Upper lobe of right lung (tissue), 1 donor: ENCODE measurements at regions not wholly inside any gene's neighbourhood (a gene's known extent, or its start where the extent isn't known, plus 50 kb on each side); places are given as distances from the start of the nearest gene placed in this dataset.

Experiments
- ATAC-seq: fragments of 200-7000 bp; cut with Tn5 transposase; one replicate; pipeline ENCODE4 v1.9.1; 2020; ENCODE audit warnings: mild to moderate bottlenecking, moderate library complexity
- DNase-seq: peaks from one replicate; pipeline ENCODE4 v3.0.0-alpha.2; 2020
- H3K27ac ChIP-seq: fragments of 200-600 bp; one replicate; pipeline ENCODE4 v1.8.0; 2022
- H3K27me3 ChIP-seq: fragments of 200-600 bp; one replicate; pipeline ENCODE4 v1.8.0; 2022; ENCODE audit warnings: mild to moderate bottlenecking
- H3K36me3 ChIP-seq: fragments of 200-600 bp; one replicate; pipeline ENCODE4 v1.8.0; 2022
- H3K4me1 ChIP-seq: fragments of 200-600 bp; one replicate; pipeline ENCODE4 v1.8.0; 2022
- H3K4me3 ChIP-seq: fragments of 200-600 bp; one replicate; pipeline ENCODE4 v1.8.0; 2022; ENCODE audit warnings: mild to moderate bottlenecking
- H3K9me3 ChIP-seq: fragments of 200-600 bp; one replicate; pipeline ENCODE4 v1.8.0; 2022
- CTCF ChIP-seq: fragments of 200-600 bp; IDR thresholded peaks from one replicate; pipeline ENCODE4 v1.8.0; 2022; ENCODE audit warnings: antibody characterized with exemption
- intact Hi-C: fragments of 100-400 bp; cut with DNase I; formaldehyde crosslinking; loops from one replicate; pipeline ENCODE4 v1.11.0; 2022
- donor health status: DM: no; HTN: yes; CAD: no; lungs with severe emphysema.

- Histone ChIP-seq H3K27ac (no peak overlapping the region), H3K4me3 (no peak overlapping the region), H3K4me1 (no peaks in the 10 kb centered on the region), H3K36me3 (no peaks in the 10 kb centered on the region), H3K27me3 (no peaks in the 10 kb centered on the region), H3K9me3 (no peaks in the 10 kb centered on the region)
- no peak for TF ChIP-seq CTCF
- no peak for DNase-seq
- intact Hi-C loops, result no loop called here
- no peak for ATAC-seq
These were observed 201.9 kb downstream of the ADGRA3 start for GRCh38 chr4:22313976-22314375.

GRCh38 chr4:22312113-22312512 is 203.8 kb downstream of the ADGRA3 start:
- H3K4me3 ChIP-seq, result no peak overlapping the region
- TF ChIP-seq CTCF, result no peak
- no peaks in the 10 kb centered on the region for H3K36me3 ChIP-seq
- no peaks in the 10 kb centered on the region for H3K4me1 ChIP-seq
- no peaks in the 10 kb centered on the region for H3K27me3 ChIP-seq
- no peaks in the 10 kb centered on the region for H3K9me3 ChIP-seq
- H3K27ac ChIP-seq, result no peak overlapping the region
- DNase-seq (no peak), ATAC-seq (no peak)
- intact Hi-C loops, result no loop called here

GRCh38 chr4:22301253-22301652 is 214.6 kb downstream of the ADGRA3 start:
- ATAC-seq, result no peak
- Histone ChIP-seq H3K36me3 (no peaks in the 10 kb centered on the region), H3K4me1 (no peaks in the 10 kb centered on the region), H3K27me3 (no peaks in the 10 kb centered on the region), H3K27ac (no peak overlapping the region), H3K4me3 (no peak overlapping the region), H3K9me3 (no peaks in the 10 kb centered on the region)
- DNase-seq, result no peak
- intact Hi-C loops, result no loop called here
- no peak for TF ChIP-seq CTCF

- Histone ChIP-seq H3K27ac (no peak overlapping the region), H3K4me1 (no peaks in the 10 kb centered on the region), H3K4me3 (no peak overlapping the region), H3K27me3 (no peaks in the 10 kb centered on the region), H3K9me3 (no peaks in the 10 kb centered on the region), H3K36me3 (no peaks in the 10 kb centered on the region)
- intact Hi-C loops, result no loop called here
- no peak for TF ChIP-seq CTCF
- ATAC-seq (no peak), DNase-seq (no peak)
These were observed 216.2 kb downstream of the ADGRA3 start for GRCh38 chr4:22299678-22300077.

GRCh38 chr4:22287631-22288030 is 228.2 kb downstream of the ADGRA3 start:
- ATAC-seq (no peak), DNase-seq (no peak)
- no peak overlapping the region for H3K4me3 ChIP-seq

More at GRCh38 chr4:22287631-22288030, 228.2 kb downstream of the ADGRA3 start:
- Histone ChIP-seq H3K27me3 (no peaks in the 10 kb centered on the region), H3K27ac (no peak overlapping the region), H3K9me3 (peaks cover 3% of the 10 kb centered on the region), H3K4me1 (no peaks in the 10 kb centered on the region), H3K36me3 (no peaks in the 10 kb centered on the region)
- TF ChIP-seq CTCF, result no peak
- intact Hi-C loops, result no loop called here
